GM12801 (cell line): ENCODE measurements at regions not wholly inside any gene's neighbourhood (a gene's known extent, or its start where the extent isn't known, plus 50 kb on each side); places are given as distances from the start of the nearest gene placed in this dataset.

Experiments
- CTCF ChIP-seq: IDR thresholded peaks from one replicate; pipeline ENCODE4 v1.5.1; 2011; ENCODE audit warnings: control low read depth; ENCODE audit not compliant: insufficient read length; ENCODE audit errors: extremely low read depth

- TF ChIP-seq CTCF = no peak
Measured at GRCh38 chr6:98443633-98444032, 390.7 kb upstream of the POU3F2 start.

DNA sequence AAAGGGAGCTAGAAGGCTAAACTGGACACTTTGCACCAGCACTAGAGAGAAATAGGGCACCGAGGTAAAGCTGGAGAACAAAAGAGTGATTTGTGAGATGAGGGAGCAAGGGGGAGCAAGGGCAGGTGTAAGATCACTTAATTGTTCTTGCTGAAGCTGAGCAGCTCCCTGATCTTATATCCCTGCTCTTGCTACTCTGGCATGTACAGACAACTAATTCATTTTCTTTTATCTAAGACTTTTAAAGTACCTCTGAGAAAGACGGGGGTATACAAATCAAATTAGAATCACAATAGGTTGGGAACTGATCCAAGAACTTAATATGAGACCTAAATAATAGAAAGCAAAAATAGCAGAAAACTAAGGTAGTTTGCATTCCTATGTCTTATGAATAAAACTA is 381.7 kb upstream of the POU3F2 start:
- TF ChIP-seq CTCF = no peak

- no peak for TF ChIP-seq CTCF
Measured at GRCh38 chr6:98454809-98455322, 379.5 kb upstream of the POU3F2 start.

GRCh38 chr6:98458708-98459107 is 375.7 kb upstream of the POU3F2 start:
- TF ChIP-seq CTCF = no peak

DNA sequence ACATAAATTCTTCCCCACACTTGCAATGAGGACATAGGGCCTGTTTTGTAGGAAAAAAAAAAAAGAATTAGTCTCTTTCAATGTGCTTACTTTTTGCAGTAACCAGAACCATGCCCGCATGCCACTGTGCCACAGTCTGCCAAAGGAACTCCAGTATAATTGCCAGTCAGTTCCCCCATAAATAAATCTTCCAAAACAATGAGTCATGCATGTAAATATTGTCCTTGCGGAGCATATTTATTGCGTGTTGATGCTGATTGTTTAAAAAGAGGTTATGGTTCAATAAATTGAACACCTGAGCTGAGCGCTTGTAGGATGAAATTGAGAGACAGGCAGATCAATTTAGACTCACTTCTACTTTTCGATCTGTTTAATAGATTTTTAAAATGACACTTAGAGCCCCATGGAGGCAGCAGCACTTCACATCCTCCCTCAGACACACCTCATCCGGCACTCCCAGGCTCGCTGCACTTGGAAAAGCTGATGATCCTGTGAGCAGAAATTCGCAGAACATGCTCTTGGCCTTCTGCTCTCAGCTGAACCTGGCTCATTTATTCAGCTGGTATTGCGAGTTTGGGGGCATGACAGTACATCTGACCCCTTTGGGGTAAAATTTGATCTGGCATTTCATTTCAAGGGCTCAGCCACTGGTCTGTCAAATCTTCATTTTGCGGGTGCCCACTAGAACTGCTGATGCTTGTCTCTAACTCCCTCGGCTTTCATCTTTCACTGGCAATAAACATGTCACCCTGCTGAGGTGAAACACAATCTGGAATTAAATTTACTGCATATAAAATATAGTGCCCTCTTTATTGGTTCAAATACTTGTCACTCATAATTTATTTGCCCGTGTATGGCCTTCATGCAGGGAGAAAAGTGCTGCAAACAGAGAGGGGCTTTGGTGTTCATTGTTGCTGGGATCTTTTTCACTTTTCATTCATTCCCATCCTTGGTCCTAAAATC is 371.1 kb upstream of the POU3F2 start:
- no peak for TF ChIP-seq CTCF

DNA sequence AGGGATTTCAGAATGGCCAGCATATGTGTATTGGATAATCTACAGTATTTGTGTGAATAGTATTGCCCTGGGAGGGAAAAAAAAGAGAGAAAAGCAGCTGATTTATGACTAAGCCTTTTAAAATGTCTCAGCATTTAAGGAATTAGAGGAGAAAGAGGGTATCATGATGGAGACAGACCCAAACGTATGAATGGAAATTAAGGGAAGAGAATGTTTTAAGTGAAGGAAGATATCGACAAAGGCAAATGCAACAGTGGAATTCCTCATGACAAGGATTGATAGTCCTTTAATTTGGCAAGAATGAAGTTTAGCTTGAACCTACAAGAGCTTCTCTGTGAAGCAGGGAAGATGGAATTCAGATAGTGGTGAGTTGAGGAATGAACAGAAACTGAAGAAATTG is 367.3 kb upstream of the POU3F2 start:
- TF ChIP-seq CTCF = no peak

DNA sequence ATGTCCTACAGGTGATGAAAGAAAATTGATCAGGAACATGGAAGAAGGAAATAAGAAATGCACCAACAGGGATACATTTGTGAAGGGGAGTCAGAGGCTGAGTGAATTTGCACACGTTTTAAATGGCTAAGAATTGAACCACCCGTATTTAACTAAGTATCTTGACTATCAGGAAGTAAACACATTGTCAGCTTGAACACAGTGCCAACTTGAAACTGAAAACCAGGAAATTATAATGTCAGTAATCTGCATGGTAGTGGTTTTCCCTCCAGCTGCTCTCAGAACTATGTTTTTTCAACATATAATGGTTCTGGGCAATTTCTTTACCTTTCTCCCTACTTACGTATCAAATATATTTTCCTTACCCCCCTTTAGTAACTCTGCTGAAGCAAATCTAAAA is 366.5 kb upstream of the POU3F2 start:
- no peak for TF ChIP-seq CTCF
